HG03520 (cell line): ENCODE measurements at regions not wholly inside any gene's neighbourhood (a gene's known extent, or its start where the extent isn't known, plus 50 kb on each side); places are given as distances from the start of the nearest gene placed in this dataset.

Source experiments
- ATAC-seq: cut with Tn5 transposase; IDR thresholded peaks from one replicate; pipeline ENCODE4 v1.9.1; 2021; ENCODE audit warnings: mild to moderate bottlenecking, moderate library complexity; ENCODE audit not compliant: unreplicated experiment

GRCh38 chr14:59090572-59090971 lies 97.9 kb upstream of the DAAM1 start:
- no peak for ATAC-seq

GRCh38 chr14:59091404-59091803 lies 97.1 kb upstream of the DAAM1 start:
- ATAC-seq: no peak

- no peak for ATAC-seq
Measured at GRCh38 chr14:59091976-59092375, 96.5 kb upstream of the DAAM1 start.

- no peak for ATAC-seq
Measured at GRCh38 chr14:59093902-59094301, 94.6 kb upstream of the DAAM1 start.

- no peak for ATAC-seq
Measured at GRCh38 chr14:59096303-59096702, 92.2 kb upstream of the DAAM1 start.

- no peak for ATAC-seq
Measured at GRCh38 chr14:59097681-59098080, 90.8 kb upstream of the DAAM1 start.

- ATAC-seq: no peak
Measured at GRCh38 chr14:59098377-59098776, 90.1 kb upstream of the DAAM1 start.

- no peak for ATAC-seq
Measured at GRCh38 chr14:59100205-59100604, 88.3 kb upstream of the DAAM1 start.

GRCh38 chr14:59101476-59101875 lies 87.0 kb upstream of the DAAM1 start:
- ATAC-seq: no peak

- ATAC-seq: no peak
Measured at GRCh38 chr14:59103396-59103795, 85.1 kb upstream of the DAAM1 start.

GRCh38 chr14:59107819-59108218 lies 80.6 kb upstream of the DAAM1 start:
- no peak for ATAC-seq

- ATAC-seq: no peak
Measured at GRCh38 chr14:59116984-59117415, 71.5 kb upstream of the DAAM1 start.

GRCh38 chr14:59117754-59118528 lies 70.5 kb upstream of the DAAM1 start:
- no peak for ATAC-seq

- ATAC-seq: no peak
Measured at GRCh38 chr14:59120921-59121320, 67.5 kb upstream of the DAAM1 start.

GRCh38 chr14:59123531-59123930 lies 64.9 kb upstream of the DAAM1 start:
- no peak for ATAC-seq

GRCh38 chr14:59123975-59124374 lies 64.5 kb upstream of the DAAM1 start:
- no peak for ATAC-seq

GRCh38 chr14:59125156-59125555 lies 63.3 kb upstream of the DAAM1 start:
- no peak for ATAC-seq

- peak; percentile 68 for ATAC-seq
Measured at GRCh38 chr14:59126714-59127436, 61.6 kb upstream of the DAAM1 start.

- no peak for ATAC-seq
Measured at GRCh38 chr14:59127437-59127732, 61.1 kb upstream of the DAAM1 start.

GRCh38 chr14:59130462-59130861 lies 58.0 kb upstream of the DAAM1 start:
- ATAC-seq: no peak

- ATAC-seq: no peak
Measured at GRCh38 chr14:59131938-59132795, 56.3 kb upstream of the DAAM1 start.
